ENCODE measurements at regions not wholly inside any gene's neighbourhood (a gene's known extent, or its start where the extent isn't known, plus 50 kb on each side); places are given as distances from the start of the nearest gene placed in this dataset.

GRCh38 chr9:130774183-130774582, 60.9 kb upstream of the ABL1 start:
- no peak for TF ChIP-seq POLR2AphosphoS5 (IDR thresholded peaks at IDR 0.05)
- TF ChIP-seq EP300 (IDR thresholded peaks at IDR 0.05) = no peak
- TF ChIP-seq, protein P1, sequence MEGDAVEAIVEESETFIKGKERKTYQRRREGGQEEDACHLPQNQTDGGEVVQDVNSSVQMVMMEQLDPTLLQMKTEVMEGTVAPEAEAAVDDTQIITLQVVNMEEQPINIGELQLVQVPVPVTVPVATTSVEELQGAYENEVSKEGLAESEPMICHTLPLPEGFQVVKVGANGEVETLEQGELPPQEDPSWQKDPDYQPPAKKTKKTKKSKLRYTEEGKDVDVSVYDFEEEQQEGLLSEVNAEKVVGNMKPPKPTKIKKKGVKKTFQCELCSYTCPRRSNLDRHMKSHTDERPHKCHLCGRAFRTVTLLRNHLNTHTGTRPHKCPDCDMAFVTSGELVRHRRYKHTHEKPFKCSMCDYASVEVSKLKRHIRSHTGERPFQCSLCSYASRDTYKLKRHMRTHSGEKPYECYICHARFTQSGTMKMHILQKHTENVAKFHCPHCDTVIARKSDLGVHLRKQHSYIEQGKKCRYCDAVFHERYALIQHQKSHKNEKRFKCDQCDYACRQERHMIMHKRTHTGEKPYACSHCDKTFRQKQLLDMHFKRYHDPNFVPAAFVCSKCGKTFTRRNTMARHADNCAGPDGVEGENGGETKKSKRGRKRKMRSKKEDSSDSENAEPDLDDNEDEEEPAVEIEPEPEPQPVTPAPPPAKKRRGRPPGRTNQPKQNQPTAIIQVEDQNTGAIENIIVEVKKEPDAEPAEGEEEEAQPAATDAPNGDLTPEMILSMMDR (IDR thresholded peaks at IDR 0.05) = no peak
- TF ChIP-seq POLR2A (IDR thresholded peaks at IDR 0.05) = no peak
- Histone ChIP-seq H3K27me3 (no peaks in the 10 kb centered on the region), H3K9me3 (no peaks in the 10 kb centered on the region), H3K4me1 (peaks cover 0 to 45% (median 31%) of the 10 kb centered on the region in 4 donors), H3K36me3 (no peaks in the 10 kb centered on the region), H3K4me3 (no peak overlapping the region), H3K27ac (peak overlapping the region in 3 of 4 donors; percentile 30 to 56 (median 42))
- WGBS, 2 donors = 90 to 94% methylated on average over 3 of the region's 3 CpGs
- intact Hi-C loops (cut with DNase I) = no loop called here
- DNase-seq = no peak

GRCh38 chr9:130775336-130775991, 59.6 kb upstream of the ABL1 start:
- TF ChIP-seq POLR2A (IDR thresholded peaks at IDR 0.05) = no peak
- TF ChIP-seq POLR2AphosphoS5 (IDR thresholded peaks at IDR 0.05) = no peak
- TF ChIP-seq, protein P1 (IDR thresholded peaks at IDR 0.05) = no peak
- TF ChIP-seq EP300 (IDR thresholded peaks at IDR 0.05) = no peak
- Histone ChIP-seq H3K36me3 (no peaks in the 10 kb centered on the region), H3K27me3 (no peaks in the 10 kb centered on the region), H3K9me3 (no peaks in the 10 kb centered on the region), H3K27ac (peak overlapping the region in 3 of 4 donors; percentile 34 to 74 (median 42)), H3K4me3 (no peak overlapping the region), H3K4me1 (peaks cover 0 to 55% (median 43%) of the 10 kb centered on the region in 4 donors)
- intact Hi-C loops (cut with DNase I) = no loop called here
- DNase-seq = no peak
- 97 to 98% methylated on average over 5 of the region's 5 CpGs for WGBS, 2 donors

DNA sequence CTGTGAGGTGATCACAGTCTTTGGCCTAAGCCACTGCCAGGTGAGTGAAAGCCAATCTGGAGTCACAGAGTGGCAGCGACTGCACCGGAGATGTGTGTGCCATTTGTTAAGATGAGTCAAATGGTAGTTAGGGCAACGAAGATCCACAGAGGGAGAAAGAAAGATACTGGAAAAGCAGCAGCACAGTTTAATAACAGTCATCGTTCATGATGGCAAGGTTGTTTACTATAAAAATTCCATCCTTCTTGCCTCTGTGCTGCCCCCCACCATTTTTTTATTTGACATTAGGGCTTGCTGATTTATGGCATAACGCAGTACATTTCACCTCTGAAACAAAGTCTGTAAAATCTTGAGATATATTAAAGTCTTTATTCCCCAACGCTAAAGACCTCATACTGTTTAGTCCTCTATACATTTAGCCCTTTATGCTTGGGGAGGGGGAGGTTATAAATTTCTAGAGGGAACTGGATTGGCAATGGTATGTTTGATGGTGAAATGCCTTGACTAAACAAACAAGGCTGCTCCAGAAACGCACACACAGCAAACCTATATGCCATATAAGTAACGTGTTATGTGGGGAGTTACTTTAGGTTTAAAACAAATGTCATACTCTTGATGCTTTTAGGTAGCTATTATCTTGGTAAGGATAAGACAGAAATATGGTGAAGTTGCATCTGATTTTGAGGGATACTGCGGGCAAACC, 55.8 kb upstream of the ABL1 start:
- TF ChIP-seq POLR2AphosphoS5 (IDR thresholded peaks at IDR 0.05) (peak; percentile 74 to 90 (median 89)), EP300 (IDR thresholded peaks at IDR 0.05) (peak; percentile 83 to 98 (median 94)), POLR2A (IDR thresholded peaks at IDR 0.05) (no peak)
- TF ChIP-seq, protein P1 (IDR thresholded peaks at IDR 0.05) = no peak
- intact Hi-C loops (cut with DNase I) = loop anchor here (1.0 kb wide), 1 partner anchor 79 kb away; no protein-coding TSS in a partner anchor
- no peaks in the 10 kb centered on the region for H3K27me3 ChIP-seq
- DNase-seq = peak; percentile 79
- WGBS, 2 donors = 67 to 71% methylated on average over 9 of the region's 9 CpGs
- H3K27ac ChIP-seq = peak overlapping the region; percentile 91 to 97 (median 96)
- peaks cover 0 to 69% (median 59%) of the 10 kb centered on the region in 4 donors for H3K4me1 ChIP-seq
- peak overlapping the region in 1 of 4 donors; percentile 46 for H3K4me3 ChIP-seq
- H3K36me3 ChIP-seq = no peaks in the 10 kb centered on the region
- H3K9me3 ChIP-seq = no peaks in the 10 kb centered on the region

GRCh38 chr9:130780415-130780814, 54.6 kb upstream of the ABL1 start:
- Histone ChIP-seq H3K9me3 (no peaks in the 10 kb centered on the region), H3K4me1 (peaks cover 0 to 72% (median 58%) of the 10 kb centered on the region in 4 donors), H3K27me3 (no peaks in the 10 kb centered on the region), H3K4me3 (peak overlapping the region; percentile 32 to 46 (median 38)), H3K36me3 (no peaks in the 10 kb centered on the region), H3K27ac (peak overlapping the region; percentile 91 to 97 (median 96))
- 64 to 78% methylated on average over 4 of the region's 4 CpGs for WGBS, 2 donors
- intact Hi-C loops (cut with DNase I) = loop anchor here (2.0 kb wide), 1 partner anchor 56 kb away; no protein-coding TSS in a partner anchor
- no peak for DNase-seq
- TF ChIP-seq, protein P1 (IDR thresholded peaks at IDR 0.05) = no peak
- TF ChIP-seq POLR2A (IDR thresholded peaks at IDR 0.05) = no peak
- TF ChIP-seq POLR2AphosphoS5 (IDR thresholded peaks at IDR 0.05) = no peak
- TF ChIP-seq EP300 (IDR thresholded peaks at IDR 0.05) = no peak

Data from sigmoid colon (tissue), 6 donors.